ENCODE measurements at regions not wholly inside any gene's neighbourhood (a gene's known extent, or its start where the extent isn't known, plus 50 kb on each side); places are given as distances from the start of the nearest gene placed in this dataset.

DNA sequence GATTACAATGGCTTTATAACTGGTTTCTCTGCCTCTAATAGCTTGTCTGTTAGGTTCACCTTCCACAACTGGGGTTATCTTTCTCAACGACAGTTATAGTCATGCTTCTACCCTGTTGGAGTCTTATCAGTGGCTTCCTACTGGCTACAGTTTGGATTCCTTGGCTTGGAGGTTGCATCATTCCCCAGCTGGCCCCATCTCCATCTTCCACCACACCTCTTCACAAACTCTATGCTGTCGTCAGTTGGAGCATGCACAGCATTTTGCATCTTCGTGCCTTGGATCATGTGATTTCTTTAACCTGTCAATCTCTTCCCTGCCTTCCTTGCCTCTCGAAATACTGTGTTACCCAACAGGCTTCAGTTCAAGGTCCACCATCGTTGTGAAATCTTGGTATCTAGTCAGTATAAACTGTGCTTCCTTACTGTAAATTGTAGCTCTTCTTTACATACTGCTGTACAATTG lies 316.3 kb upstream of the CXCR4 start:
- no peak overlapping the region for H3K4me2 ChIP-seq (ENCODE audit: low read length)
- no peaks in the 10 kb centered on the region for H3K36me3 ChIP-seq (ENCODE audit: control insufficient read depth, insufficient read depth, low read length)
- H3K9ac ChIP-seq = no peak overlapping the region
- H2AFZ ChIP-seq = no peak overlapping the region
- no peak for TF ChIP-seq CTCF (IDR thresholded peaks at IDR 0.05)
- H3K4me1 ChIP-seq = no peaks in the 10 kb centered on the region
- H3K27me3 ChIP-seq (ENCODE audit: control insufficient read depth, insufficient read depth, low read length) = no peaks in the 10 kb centered on the region
- no peaks in the 10 kb centered on the region for H3K79me2 ChIP-seq
- no peak overlapping the region for H3K4me3 ChIP-seq (ENCODE audit: low read depth, low read length)
- no peak overlapping the region for H3K27ac ChIP-seq
- H3K9me3 ChIP-seq (ENCODE audit: control insufficient read depth, low read length) = no peaks in the 10 kb centered on the region

- H3K9me3 ChIP-seq (ENCODE audit: control insufficient read depth, low read length) = no peaks in the 10 kb centered on the region
- no peak overlapping the region for H2AFZ ChIP-seq
- H3K4me3 ChIP-seq (ENCODE audit: low read depth, low read length) = no peak overlapping the region
- H3K36me3 ChIP-seq (ENCODE audit: control insufficient read depth, insufficient read depth, low read length) = no peaks in the 10 kb centered on the region
- H3K79me2 ChIP-seq = no peaks in the 10 kb centered on the region
- H3K9ac ChIP-seq = no peak overlapping the region
- no peak for TF ChIP-seq CTCF (IDR thresholded peaks at IDR 0.05)
- H3K27me3 ChIP-seq (ENCODE audit: control insufficient read depth, insufficient read depth, low read length) = no peaks in the 10 kb centered on the region
- no peaks in the 10 kb centered on the region for H3K4me1 ChIP-seq
- H3K27ac ChIP-seq = no peak overlapping the region
- H3K4me2 ChIP-seq (ENCODE audit: low read length) = no peak overlapping the region
Measured at GRCh38 chr2:136433261-136433660, 315.3 kb upstream of the CXCR4 start.

DNA sequence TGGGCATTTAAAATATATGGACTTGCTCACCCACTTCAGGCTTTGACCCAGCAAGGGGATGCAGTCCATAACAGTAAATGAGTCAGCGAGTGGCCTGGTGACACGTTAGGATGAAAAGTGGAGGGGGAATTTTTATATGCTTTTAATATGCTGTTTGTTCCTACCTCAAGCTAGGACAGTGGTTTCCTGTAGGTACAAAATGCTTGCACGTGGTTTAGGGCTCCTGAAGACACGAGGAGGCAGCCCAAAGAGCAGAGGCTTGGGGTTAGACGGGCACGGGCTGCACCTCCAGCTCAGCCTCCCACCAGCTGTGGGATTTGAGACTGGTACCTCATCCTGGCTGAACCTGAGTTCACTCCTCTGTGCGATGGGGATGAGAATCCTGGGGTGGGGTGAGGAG lies 306.2 kb upstream of the CXCR4 start:
- Histone ChIP-seq H3K36me3 (ENCODE audit: control insufficient read depth, insufficient read depth, low read length) (no peaks in the 10 kb centered on the region), H3K79me2 (no peaks in the 10 kb centered on the region), H3K9ac (no peak overlapping the region), H3K27ac (no peak overlapping the region), H3K27me3 (ENCODE audit: control insufficient read depth, insufficient read depth, low read length) (no peaks in the 10 kb centered on the region), H3K4me3 (ENCODE audit: low read depth, low read length) (no peak overlapping the region), H3K4me2 (ENCODE audit: low read length) (no peak overlapping the region), H3K9me3 (ENCODE audit: control insufficient read depth, low read length) (no peaks in the 10 kb centered on the region), H2AFZ (peak overlapping the region; percentile 83), H3K4me1 (no peaks in the 10 kb centered on the region)
- TF ChIP-seq CTCF (IDR thresholded peaks at IDR 0.05) = no peak

DNA sequence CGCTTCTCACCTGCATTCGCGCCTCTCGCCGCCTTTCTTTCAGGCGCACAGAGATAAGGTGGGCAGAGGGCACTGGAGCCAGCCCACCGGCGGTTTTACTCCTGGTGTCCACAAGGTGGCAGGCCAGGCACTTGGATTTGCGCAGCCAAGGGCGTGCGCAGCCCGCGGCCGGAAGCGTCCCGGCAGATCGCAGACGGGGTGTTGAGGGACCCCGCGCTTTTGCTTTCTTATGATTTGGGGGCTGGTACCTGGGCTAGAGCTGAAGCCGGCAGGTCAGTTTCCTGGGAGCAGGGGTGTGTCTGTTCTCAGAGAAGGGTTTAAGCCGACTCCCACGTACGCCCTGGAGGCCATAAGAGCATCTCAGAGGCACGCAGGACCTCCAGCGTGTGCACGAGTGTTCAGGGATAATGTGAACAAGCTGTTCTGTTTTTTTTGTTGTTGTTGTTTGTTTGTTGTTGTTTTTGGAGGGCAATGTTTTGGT lies 305.6 kb upstream of the CXCR4 start:
- no peaks in the 10 kb centered on the region for H3K27me3 ChIP-seq (ENCODE audit: control insufficient read depth, insufficient read depth, low read length)
- peak; percentile 66 for TF ChIP-seq CTCF (IDR thresholded peaks at IDR 0.05)
- H2AFZ ChIP-seq = peak overlapping the region; percentile 83
- no peaks in the 10 kb centered on the region for H3K36me3 ChIP-seq (ENCODE audit: control insufficient read depth, insufficient read depth, low read length)
- H3K4me1 ChIP-seq = no peaks in the 10 kb centered on the region
- peak overlapping the region; percentile 81 for H3K4me2 ChIP-seq (ENCODE audit: low read length)
- H3K4me3 ChIP-seq (ENCODE audit: low read depth, low read length) = peak overlapping the region; percentile 47
- H3K9ac ChIP-seq = no peak overlapping the region
- no peak overlapping the region for H3K27ac ChIP-seq
- no peaks in the 10 kb centered on the region for H3K79me2 ChIP-seq
- H3K9me3 ChIP-seq (ENCODE audit: control insufficient read depth, low read length) = no peaks in the 10 kb centered on the region

DNA sequence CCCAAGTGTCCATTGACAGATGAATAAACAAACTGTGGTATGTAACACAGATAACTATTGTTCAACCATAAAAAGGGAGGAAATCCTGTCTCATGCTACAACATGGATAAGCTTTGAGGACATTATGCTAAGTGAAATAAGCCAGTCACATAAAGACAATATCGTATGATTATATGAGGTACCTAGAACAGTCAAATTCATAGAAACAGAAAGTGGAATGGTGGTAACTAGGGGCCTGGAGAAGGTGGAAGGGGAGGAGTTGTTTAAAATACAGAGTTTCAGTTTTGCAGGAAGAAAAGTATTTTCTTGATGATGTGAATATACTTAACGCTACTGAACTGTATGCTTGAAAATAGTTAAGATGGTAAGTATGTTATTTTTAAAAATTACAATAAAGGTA lies 304.6 kb upstream of the CXCR4 start:
- TF ChIP-seq CTCF (IDR thresholded peaks at IDR 0.05) = no peak
- no peak overlapping the region for H3K27ac ChIP-seq
- H2AFZ ChIP-seq = no peak overlapping the region
- H3K9ac ChIP-seq = no peak overlapping the region
- H3K79me2 ChIP-seq = no peaks in the 10 kb centered on the region
- H3K9me3 ChIP-seq (ENCODE audit: control insufficient read depth, low read length) = no peaks in the 10 kb centered on the region
- no peaks in the 10 kb centered on the region for H3K36me3 ChIP-seq (ENCODE audit: control insufficient read depth, insufficient read depth, low read length)
- no peak overlapping the region for H3K4me2 ChIP-seq (ENCODE audit: low read length)
- no peaks in the 10 kb centered on the region for H3K4me1 ChIP-seq
- H3K4me3 ChIP-seq (ENCODE audit: low read depth, low read length) = no peak overlapping the region
- H3K27me3 ChIP-seq (ENCODE audit: control insufficient read depth, insufficient read depth, low read length) = no peaks in the 10 kb centered on the region

Measured in parathyroid adenoma (tissue), 2 donors.